GM18508 (cell line): ENCODE measurements at regions not wholly inside any gene's neighbourhood (a gene's known extent, or its start where the extent isn't known, plus 50 kb on each side); places are given as distances from the start of the nearest gene placed in this dataset.
"Not testable (repeated sequence)": the region's sequence is repeated elsewhere in the genome, so short reads cannot be mapped to it uniquely, and the experiment has no call there.

Experiments
- ATAC-seq: cut with Tn5 transposase; IDR thresholded peaks from one replicate; pipeline ENCODE4 v1.9.1; 2021; ENCODE audit warnings: moderate number of reproducible peaks; ENCODE audit not compliant: insufficient read depth, unreplicated experiment

- peak; percentile 61 for ATAC-seq
Observed at GRCh38 chr21:6363591-6363990, 4157.8 kb upstream of the TPTE start.

GRCh38 chr21:6368824-6369223 is 4152.6 kb upstream of the TPTE start:
- not testable (repeated sequence) for ATAC-seq

DNA sequence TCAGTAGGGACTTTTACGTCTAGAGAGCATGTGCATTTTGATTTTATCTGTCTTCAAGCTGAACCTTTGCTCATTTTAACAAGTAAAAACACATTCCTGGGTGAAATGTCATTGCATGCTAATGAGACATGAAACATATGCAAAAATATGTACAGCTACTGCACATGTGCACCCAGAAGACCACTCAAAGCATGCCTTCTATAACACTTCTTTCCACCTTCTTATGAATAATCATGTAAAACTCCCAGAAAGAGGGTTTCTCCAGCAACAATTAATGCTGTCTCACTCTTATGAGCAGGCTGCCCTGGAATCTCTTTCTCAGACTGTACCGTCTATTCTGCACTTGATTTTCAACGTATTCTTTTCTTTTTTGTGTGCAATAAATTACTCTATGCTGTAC is 4148.1 kb upstream of the TPTE start:
- ATAC-seq: not testable (repeated sequence)

- not testable (repeated sequence) for ATAC-seq
Observed at GRCh38 chr21:6374232-6374631, 4147.2 kb upstream of the TPTE start.

GRCh38 chr21:6374926-6375325 is 4146.5 kb upstream of the TPTE start:
- ATAC-seq: not testable (repeated sequence)

- ATAC-seq: not testable (repeated sequence)
Observed at GRCh38 chr21:6375776-6376175, 4145.6 kb upstream of the TPTE start.

DNA sequence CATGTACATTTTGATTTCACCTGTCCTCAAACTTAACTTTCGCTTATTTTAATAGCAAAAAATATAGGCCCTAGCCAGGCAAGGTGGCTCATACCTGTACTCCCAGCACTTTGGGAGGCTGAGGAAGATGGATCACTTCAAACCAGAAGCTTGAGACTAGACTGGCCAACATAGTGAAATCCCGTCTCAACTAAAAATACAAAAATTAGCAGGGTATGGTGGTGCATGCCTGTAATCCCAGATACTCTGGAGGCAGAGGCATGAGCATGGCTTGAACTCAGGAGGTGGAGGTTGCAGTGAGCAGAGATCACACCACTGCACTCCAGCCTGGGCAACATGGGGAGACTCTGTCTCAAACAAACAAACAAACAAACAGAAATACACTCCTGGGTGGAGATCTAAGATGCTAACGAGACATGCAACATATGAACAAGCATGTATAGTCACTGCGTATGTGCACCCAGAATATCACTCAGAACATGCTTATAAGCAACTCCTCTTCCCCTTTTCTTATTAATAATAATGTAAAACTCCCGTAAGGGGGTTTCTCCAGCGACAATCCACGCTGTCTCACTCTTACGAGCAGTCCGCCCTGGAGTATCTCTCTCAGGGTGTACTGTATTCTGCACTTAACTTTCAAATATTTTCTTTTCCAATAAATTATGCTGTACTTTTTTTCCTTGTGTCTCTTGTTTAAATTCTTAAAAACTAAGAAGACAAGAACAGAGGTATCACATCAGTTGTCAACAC is 4144.9 kb upstream of the TPTE start:
- not testable (repeated sequence) for ATAC-seq
